GM18519 (cell line): ENCODE measurements at regions not wholly inside any gene's neighbourhood (a gene's known extent, or its start where the extent isn't known, plus 50 kb on each side); places are given as distances from the start of the nearest gene placed in this dataset.
"Not testable (repeated sequence)": the region's sequence is repeated elsewhere in the genome, so short reads cannot be mapped to it uniquely, and the experiment has no call there.

Source experiments
- ATAC-seq: cut with Tn5 transposase; IDR thresholded peaks from one replicate; pipeline ENCODE4 v1.9.1; 2021; ENCODE audit warnings: mild to moderate bottlenecking, moderate library complexity; ENCODE audit not compliant: unreplicated experiment, low FRiP score

DNA sequence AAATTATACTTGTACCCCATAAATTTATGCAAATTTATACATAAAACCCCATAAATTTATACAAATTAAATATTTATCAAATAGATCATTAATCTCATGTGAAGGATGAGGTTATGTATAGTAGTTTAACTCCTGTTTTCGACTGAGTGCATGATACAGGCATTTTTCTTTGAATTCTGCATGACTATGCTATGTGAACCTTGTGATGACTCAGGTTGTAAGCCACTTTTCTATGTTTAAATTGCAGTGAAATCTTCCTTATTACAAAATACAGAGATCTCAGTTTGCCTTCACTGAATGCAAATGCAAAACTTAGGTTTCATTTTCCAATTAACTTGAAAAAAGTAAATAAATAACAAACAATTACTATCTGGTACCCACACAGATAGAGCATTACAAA is 843.7 kb downstream of the CDH11 start:
- ATAC-seq: no peak

- ATAC-seq: no peak
These were observed 845.2 kb downstream of the CDH11 start for GRCh38 chr16:64276646-64277045.

GRCh38 chr16:64272028-64272427 is 849.8 kb downstream of the CDH11 start:
- ATAC-seq: no peak

DNA sequence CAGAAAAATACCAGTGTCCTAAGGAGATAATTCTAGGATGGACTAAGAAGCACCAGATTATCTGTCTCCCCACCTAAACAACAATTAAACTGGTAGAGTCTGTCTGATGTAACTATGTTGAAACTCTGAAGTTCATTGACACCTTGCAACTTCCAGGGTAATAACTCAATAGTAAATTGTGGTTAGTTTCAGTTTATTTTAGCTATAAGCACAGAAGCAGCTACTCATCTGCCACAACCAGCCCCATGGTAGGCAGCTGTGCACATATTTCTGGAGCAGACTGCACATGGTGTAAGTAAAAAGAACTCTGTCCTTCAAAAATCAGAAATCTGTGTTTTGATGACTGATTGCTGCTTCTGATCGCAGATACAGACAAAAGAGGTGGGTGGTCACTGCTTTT is 852.1 kb downstream of the CDH11 start:
- no peak for ATAC-seq

GRCh38 chr16:64265756-64266155 is 856.1 kb downstream of the CDH11 start:
- ATAC-seq: no peak

DNA sequence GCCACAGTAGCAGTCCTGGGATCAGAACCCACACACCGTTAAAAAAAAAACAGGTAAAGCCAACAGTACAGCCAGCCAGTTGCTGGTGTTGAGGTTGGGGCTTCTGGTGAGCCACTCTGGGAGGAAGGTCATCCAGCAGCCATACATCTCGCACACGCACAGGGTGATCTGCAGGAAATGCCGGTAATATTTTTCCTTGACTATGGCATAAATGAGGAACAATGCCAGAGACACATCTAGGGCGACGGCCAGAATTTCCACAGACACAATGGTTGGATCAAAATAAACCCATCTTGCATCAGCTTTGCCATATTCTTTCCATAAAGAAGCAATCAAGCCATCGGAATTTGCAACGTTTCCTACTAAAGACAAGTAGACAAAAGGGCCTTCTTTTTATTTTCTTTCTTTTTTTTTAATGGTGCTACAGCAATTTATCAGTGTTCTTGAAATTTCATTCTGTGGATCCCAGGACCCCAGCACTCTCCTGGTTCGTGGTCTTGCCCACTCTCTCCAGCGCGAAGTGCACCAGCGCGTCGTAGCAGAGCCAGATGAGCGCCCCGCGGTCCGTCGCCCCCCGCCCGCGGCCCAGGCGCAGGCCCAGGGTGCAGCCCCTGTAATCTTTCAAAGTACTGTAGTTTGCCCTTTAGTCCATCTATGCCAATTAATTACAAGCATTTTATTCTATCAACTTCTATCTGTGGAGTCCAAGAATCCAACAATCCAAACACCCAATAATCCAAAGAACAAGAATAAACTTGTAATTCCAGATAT is 861.0 kb downstream of the CDH11 start:
- not testable (repeated sequence) for ATAC-seq

- no peak for ATAC-seq
These were observed 867.2 kb downstream of the CDH11 start for GRCh38 chr16:64254443-64255367.

DNA sequence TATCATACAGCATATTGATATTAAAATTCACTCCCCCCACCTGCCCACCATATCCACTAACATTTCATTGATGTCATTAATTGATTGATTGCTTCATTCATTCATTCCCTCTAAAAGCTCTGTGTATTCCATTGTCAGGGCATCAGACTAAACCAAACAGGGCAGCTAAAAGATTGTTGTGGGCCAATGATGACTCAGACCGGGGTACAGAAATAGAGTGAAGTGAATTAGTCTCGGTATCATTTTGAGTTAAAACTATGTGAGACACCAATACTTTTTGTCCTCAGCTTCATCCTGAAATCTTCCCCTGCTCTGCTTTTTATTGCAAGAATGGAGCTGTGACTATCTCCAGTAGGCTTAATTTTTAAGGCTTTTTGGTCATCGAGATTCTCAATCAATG is 868.3 kb downstream of the CDH11 start:
- no peak for ATAC-seq

DNA sequence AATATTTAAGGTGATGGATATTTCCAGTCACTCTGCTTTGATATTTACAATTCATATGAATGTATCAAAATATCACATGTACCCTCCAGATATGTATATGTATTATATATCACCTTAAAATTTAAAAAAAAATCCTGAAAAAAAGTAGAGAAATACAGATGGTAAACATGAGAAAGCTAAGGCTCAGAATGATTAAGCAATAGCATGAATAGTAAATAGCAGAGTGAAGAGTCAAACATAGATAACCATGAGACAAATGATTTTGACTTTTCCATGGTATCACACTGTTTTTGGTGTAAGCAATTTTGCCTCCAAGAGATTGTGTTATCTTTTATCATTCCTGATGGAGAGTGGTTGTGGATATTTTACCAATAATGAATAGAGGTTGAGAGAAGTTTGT is 868.8 kb downstream of the CDH11 start:
- ATAC-seq: no peak

DNA sequence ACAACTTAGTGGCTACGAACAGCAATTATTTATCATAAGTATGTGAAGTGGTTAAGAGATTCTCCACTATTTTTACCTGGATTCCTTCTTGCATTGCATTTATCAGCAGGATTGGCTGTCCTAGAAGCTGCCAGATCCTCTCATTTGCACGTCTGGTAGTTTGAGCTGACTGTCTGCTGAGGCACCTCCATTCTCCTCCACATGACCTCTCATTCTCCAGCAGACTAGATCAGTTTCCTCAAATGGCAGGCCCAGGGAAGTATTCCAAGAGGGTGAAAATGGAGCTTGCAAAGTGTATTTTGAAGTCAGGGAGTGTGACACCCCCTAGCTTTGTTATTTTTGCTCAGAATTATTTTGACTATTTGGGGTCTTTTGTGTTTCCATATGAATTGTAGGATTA is 870.1 kb downstream of the CDH11 start:
- no peak for ATAC-seq

- no peak for ATAC-seq
These were observed 871.0 kb downstream of the CDH11 start for GRCh38 chr16:64250866-64251265.

DNA sequence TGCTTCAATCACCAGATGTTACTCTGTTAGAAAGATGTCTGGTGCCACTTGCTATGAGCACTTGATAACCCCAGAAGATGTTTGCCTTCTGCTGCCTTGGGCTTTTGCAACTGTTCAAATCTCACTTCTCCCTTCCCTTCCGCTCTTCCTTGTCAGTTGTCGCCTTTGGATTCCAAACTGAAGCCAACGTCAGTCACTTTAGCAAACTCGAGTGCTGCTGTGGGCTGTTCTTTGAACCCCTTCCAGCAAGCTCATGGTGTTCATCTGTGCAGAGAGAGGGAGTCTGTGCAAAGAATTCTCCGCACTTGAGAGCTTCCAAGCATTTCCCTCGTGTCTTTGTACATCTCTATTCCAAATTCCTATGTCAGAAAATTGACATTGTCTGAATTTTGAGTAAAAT is 879.4 kb downstream of the CDH11 start:
- no peak for ATAC-seq

- no peak for ATAC-seq
These were observed 881.3 kb downstream of the CDH11 start for GRCh38 chr16:64240586-64240985.

DNA sequence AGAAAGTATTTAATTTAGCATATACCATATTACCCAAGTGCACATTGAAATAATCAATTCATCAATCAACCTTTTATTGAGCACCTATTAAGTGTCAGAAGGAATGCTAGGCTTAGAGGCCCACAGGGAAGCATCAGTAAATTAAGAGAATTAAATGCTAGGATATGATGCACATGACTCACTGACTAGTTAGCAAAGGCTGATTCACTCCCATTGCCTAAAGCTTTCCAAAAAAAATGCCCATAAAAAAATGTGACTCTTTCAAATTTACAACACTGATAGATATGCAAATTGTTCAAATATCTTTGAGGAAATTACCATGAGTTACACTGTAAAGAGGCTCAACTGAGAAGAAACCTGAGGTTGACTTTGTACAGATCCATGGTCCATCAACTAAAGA is 883.3 kb downstream of the CDH11 start:
- ATAC-seq: no peak

GRCh38 chr16:64236316-64236715 is 885.5 kb downstream of the CDH11 start:
- no peak for ATAC-seq

DNA sequence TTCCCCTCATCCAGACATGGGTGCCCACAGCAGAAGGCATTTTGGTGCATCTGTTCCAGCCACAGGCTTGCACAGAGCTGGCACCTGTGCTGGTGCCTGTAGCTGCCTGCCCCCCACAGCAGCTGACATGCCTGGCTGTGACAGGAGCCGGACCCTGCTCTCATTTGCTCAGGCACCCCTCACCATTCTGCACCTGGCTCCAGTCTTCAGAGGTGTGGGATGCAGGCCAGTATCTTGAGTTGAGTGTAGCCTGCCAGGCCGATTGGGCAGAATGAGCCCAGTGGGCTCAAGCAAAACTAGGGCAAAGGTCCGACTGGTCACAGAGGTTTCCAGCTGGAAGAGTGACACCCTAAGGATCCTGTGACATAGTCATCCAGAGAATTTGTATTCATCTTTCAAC is 887.7 kb downstream of the CDH11 start:
- no peak for ATAC-seq

DNA sequence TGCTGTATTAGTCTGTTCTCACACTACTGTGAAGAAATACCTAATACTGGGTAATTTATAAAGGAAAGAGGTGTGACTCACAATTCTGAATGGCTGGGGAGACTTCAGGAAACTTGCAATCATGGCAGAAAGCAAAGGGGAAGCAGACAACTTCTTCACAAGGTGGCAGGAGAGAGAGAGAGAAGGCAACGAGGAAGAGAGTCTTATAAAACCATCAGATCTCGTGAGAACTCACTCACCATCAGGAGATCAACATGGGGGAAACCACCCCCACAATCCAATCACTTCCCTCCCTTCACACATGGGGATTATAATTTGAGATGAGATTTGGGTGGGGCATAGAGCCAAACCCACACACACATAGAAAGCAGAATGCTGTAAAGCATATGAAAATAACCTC is 896.2 kb downstream of the CDH11 start:
- ATAC-seq: no peak

- no peak for ATAC-seq
These were observed 896.8 kb downstream of the CDH11 start for GRCh38 chr16:64225036-64225435.

DNA sequence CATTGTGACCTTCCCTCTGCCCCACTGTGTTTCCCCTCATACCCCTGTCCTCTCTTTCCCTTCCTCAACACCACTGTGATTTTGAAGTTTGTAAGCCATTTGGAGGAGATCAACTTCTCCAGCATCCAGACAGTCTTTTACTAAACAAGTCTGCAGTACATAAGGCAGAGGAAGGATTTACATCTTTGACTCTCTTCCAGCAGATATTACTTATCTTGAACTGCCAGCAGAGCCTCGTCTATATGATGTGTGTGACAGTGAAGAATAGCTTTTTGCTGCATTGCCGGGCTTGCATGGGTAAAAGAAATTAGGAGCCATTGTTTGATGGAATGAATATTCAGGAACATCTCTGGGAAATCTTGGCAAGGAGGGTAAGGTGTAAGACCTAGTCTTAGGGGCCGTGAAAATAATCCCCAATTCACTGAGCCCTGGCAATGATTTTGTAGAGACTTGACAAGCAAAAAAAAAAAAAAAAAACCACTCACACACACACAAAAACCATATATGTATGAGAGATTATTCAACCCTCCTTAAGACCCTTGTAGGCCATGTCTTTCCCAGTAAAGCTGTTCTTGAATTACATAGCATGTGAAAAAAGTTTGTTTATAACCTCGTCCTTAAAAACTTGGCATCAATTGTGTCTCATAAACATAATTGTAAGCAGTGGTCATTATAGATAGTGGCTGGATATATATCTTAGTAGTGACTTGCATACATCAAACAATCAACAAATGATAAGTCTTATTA is 903.9 kb downstream of the CDH11 start:
- no peak for ATAC-seq

DNA sequence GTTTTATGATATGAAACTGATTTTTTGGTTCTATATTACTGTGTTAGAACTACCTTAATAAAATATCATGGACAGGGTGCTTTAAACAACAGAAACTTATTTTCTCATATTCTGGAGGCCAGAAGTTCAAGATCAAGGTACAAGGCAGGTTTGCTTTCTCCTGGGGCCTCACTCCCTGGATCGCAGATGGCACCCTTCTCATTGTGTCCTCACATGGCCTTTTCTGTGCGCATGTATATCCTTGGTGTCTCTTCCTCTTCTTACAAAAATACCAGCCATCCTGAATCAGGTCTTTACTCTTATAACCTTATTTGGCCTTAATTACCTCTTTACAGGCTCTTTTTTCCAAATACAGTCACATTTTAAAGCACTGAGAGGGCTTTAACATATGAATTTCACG is 906.1 kb downstream of the CDH11 start:
- no peak for ATAC-seq

- no peak for ATAC-seq
These were observed 910.5 kb downstream of the CDH11 start for GRCh38 chr16:64211331-64211730.
